D721Med (cell line): ENCODE measurements at regions not wholly inside any gene's neighbourhood (a gene's known extent, or its start where the extent isn't known, plus 50 kb on each side); places are given as distances from the start of the nearest gene placed in this dataset.

Experiments used
- DNase-seq: peaks from one replicate; pipeline ENCODE4 v3.0.0; 2011; ENCODE audit warnings: low spot score; ENCODE audit not compliant: insufficient read length
- FAIRE-seq: peaks from 2 replicates; lab custom pipeline; 2011; peaks lifted over from hg19 to GRCh38; lab: Jason Lieb, UNC
- TF ChIP-seq, protein P1 (sequence below): IDR thresholded peaks from 2 replicates; pipeline ENCODE4 v1.5.1; 2012; ENCODE audit warnings: mild to moderate bottlenecking, control low read depth; ENCODE audit not compliant: insufficient read depth; ENCODE audit errors: missing control alignments

DNA sequence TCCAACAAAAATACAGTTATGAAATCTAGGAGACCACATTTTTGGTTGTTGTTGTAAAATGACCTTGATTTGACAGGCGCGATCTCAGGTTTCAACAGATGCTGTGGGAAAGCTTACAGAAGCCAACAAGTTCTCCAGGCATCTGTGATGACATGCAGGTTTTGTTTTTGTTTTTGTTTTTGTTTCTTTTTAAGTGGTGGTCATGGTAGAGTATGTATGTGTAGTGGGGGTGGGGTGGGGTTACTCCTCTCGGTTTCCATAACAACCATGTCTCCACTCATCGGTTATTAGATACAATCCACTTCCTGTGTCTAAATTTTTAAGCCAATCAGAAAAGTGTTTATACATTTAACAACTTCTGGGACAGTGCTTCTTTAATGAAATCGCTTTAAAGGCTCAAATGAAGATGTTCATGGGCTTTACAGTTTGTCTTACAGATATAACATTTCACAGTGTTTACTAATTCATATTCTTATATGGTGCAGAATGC lies 199.9 kb upstream of the FOXN3 start:
- TF ChIP-seq, protein P1, sequence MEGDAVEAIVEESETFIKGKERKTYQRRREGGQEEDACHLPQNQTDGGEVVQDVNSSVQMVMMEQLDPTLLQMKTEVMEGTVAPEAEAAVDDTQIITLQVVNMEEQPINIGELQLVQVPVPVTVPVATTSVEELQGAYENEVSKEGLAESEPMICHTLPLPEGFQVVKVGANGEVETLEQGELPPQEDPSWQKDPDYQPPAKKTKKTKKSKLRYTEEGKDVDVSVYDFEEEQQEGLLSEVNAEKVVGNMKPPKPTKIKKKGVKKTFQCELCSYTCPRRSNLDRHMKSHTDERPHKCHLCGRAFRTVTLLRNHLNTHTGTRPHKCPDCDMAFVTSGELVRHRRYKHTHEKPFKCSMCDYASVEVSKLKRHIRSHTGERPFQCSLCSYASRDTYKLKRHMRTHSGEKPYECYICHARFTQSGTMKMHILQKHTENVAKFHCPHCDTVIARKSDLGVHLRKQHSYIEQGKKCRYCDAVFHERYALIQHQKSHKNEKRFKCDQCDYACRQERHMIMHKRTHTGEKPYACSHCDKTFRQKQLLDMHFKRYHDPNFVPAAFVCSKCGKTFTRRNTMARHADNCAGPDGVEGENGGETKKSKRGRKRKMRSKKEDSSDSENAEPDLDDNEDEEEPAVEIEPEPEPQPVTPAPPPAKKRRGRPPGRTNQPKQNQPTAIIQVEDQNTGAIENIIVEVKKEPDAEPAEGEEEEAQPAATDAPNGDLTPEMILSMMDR, result no peak
- DNase-seq, result no peak
- no peak for FAIRE-seq

DNA sequence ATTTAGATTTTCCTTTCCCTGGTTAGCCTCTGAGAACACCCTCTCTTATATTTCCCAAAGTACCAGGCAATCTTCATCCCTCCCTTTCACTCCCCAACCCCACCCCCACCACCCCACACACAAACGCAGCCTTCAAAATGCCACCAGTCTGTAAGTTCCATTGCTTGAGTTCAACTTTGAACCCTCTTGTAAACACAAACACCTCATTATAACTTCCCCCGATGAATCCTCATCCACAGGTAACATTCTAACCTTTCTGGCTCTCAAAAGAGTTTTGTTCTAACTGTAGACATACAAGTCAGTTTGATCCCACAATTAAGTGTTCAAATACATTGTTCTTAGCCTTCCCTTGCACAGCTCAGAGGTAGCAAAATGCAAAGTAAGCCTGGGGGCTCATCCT lies 199.4 kb upstream of the FOXN3 start:
- DNase-seq (no peak), FAIRE-seq (no peak)
- TF ChIP-seq, protein P1, result no peak

DNA sequence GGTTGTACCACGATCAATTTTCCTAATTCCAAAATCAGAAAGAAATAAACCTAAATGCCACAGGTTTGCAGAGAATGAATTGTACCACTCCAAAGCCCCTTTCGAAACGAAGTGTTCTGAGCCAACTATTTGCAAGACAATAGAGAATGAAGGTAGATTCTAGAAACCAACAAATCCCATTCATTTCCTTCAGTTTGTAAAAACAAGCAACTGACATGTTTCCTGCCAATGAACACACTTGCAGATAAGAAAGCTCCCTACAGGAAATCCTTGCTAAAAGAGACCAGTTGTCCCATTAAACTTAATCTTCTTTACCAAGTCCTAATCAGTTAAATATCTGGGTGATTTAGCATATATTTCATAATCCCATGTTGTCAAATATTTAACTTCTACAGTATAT lies 198.4 kb upstream of the FOXN3 start:
- DNase-seq, result no peak
- TF ChIP-seq, protein P1, result no peak
- FAIRE-seq, result no peak

DNA sequence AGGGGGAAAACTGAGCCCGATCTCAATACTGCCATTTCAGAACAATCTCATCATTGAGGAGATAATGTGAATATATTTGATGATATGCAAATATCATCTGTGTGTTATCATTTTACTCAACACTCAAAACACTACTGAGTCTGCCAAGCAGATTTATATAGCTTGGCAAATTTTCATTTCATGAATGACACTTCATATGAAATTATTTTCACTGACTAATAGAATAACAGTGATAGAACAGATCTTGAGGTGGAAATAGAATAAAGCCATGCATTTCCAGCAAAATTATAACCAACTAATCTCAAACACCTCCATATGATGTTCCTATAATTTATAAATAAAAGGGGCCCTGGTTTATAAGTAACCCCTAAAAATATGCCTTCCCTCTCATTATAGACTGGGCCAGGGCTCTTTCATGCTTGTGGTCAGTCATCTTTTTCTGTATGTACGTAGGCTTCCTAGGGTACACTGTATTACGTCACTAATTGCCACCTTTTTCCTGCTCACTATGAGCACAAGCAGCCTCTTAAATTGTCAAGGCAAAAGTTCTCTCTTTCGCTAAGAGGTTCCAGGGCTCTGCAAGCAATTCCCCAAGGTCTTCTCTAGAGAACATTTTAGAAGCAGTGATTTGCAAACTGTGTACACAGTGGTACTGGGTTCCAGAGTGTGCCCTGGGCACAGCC lies 197.1 kb upstream of the FOXN3 start:
- no peak for DNase-seq
- FAIRE-seq, result no peak
- TF ChIP-seq, protein P1, result no peak

DNA sequence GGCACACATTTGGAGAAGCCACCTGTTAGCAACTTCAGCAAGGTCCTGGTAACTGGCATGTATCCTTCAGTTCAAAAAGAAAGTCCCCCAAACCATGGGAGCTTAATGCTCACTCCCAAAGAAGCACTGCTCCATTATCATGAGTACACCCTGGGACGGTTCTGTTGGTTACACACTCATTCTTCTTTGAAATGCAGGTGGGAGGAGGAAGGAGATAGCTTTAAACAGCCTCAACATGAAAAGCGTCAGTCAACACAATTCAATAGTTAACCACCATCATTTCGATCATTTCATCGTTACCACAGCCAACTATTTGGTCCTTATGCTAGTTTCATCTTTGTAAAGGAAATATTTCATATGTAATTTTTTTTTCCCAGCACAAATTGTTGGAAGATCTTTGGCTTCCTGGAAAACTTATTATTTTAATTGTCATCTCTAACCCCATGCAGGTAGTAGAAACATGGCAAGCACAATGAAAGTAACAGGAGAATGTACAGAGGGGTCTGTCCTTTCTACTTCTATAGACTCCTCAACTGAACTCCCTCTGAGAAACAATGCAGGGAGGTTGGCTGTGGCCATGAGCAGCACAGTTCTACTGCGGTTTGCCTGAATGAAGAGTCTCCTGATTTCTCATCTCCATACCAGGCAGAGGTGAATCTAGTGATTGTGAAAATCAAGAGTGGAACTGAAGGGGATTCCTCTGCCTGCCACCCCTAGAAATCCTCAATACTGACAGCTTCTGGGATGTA lies 196.4 kb upstream of the FOXN3 start:
- TF ChIP-seq, protein P1, result no peak
- DNase-seq (no peak), FAIRE-seq (no peak)

DNA sequence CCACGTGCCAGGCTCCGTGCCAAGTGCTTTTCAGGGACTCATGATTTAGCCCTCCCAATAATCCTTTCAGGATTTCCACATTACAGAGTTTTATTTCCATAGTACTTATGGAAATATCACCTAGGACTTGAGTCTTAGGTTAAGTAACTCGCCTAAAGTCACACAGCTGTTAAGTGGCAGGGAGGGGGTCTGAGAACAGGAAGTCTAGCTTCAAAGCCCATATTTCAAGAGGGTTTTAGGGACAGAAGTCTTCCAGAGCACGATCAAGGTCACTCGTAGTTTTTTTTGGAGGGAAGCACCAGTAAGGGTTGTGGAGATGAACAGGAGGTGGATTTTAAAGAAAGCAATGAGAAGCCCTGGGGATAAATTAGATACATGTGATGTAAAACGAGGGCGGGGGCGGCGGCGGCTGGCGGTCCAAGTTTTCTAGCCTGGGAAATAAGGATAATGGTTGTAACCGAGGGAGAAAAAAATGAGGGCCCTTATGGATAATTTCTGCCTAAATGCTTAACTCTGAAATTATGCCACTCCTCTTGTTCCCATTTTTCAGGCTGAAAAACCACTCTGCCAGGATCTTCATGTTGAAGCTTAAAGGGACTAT lies 192.6 kb upstream of the FOXN3 start:
- DNase-seq (no peak), FAIRE-seq (no peak)
- TF ChIP-seq, protein P1, result no peak
